ENCODE measurements at regions not wholly inside any gene's neighbourhood (a gene's known extent, or its start where the extent isn't known, plus 50 kb on each side); places are given as distances from the start of the nearest gene placed in this dataset.

GRCh38 chr5:63812693-63813092, 149.6 kb downstream of the HTR1A start:
- TF ChIP-seq CTCF (IDR thresholded peaks at IDR 0.05) (no peak), POLR2A (IDR thresholded peaks at IDR 0.05) (no peak)

All from transverse colon (tissue), 3 donors.